Erythroblast (primary cell): ENCODE measurements at regions not wholly inside any gene's neighbourhood (a gene's known extent, or its start where the extent isn't known, plus 50 kb on each side); places are given as distances from the start of the nearest gene placed in this dataset.

Experiments used
- GATA1 ChIP-seq: IDR thresholded peaks from 2 replicates; pipeline ENCODE4 v1.6.1; 2011; ENCODE audit warnings: low read depth, mild to moderate bottlenecking, control low read depth, low read length, moderate library complexity
- POLR2A ChIP-seq: IDR thresholded peaks from 2 replicates; pipeline ENCODE4 v1.6.1; 2011; ENCODE audit warnings: mild to moderate bottlenecking, low read length

- TF ChIP-seq POLR2A (no peak), GATA1 (no peak)
Observed at GRCh38 chr10:111323389-111323966, 246.6 kb downstream of the ADRA2A start.
